Omental fat pad (tissue), 3 donors: ENCODE measurements at regions not wholly inside any gene's neighbourhood (a gene's known extent, or its start where the extent isn't known, plus 50 kb on each side); places are given as distances from the start of the nearest gene placed in this dataset.
"Not testable (repeated sequence)": the region's sequence is repeated elsewhere in the genome, so short reads cannot be mapped to it uniquely, and the experiment has no call there.

Source experiments
- ATAC-seq: fragments of 150-250 bp; one replicate; pipeline ENCODE4 v1.9.1; 2016; ENCODE audit warnings: mild to moderate bottlenecking, moderate library complexity; ENCODE audit not compliant: low FRiP score
- DNase-seq: peaks from one replicate; pipeline ENCODE4 v3.0.0-alpha.2; 2019; ENCODE audit warnings: low spot score
- TF ChIP-seq, protein P1 (sequence below), 3 donors: fragments of 450-650 bp; IDR thresholded peaks; one replicate each; pipeline ENCODE4 v1.5.1; 2016 to 2017; ENCODE audit warnings: antibody characterized with exemption in 3 of 3, mild to moderate bottlenecking in 3 of 3, moderate library complexity in 2 of 3

DNA sequence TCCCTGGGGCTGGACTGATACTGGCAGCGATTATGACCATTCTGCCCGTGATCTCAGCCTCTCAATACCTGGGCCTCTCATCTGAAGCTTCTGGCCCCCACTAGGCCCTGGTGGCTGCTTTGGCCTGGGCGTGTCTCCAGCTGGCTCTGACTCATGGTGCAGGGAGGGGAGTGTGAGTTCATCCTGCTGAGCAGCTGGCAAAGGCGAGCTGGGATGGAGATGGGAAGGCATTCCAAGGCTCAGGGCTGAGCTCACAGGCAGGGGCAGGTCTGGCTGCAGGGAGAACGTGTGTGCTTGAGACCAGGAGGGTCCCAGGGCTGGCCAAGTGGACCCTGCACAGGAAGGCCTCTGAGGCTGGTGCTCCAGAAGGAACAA lies 221.8 kb downstream of the TMEM121 start:
- ATAC-seq (peak; percentile 87), DNase-seq (peak; percentile 23)
- TF ChIP-seq, protein P1, sequence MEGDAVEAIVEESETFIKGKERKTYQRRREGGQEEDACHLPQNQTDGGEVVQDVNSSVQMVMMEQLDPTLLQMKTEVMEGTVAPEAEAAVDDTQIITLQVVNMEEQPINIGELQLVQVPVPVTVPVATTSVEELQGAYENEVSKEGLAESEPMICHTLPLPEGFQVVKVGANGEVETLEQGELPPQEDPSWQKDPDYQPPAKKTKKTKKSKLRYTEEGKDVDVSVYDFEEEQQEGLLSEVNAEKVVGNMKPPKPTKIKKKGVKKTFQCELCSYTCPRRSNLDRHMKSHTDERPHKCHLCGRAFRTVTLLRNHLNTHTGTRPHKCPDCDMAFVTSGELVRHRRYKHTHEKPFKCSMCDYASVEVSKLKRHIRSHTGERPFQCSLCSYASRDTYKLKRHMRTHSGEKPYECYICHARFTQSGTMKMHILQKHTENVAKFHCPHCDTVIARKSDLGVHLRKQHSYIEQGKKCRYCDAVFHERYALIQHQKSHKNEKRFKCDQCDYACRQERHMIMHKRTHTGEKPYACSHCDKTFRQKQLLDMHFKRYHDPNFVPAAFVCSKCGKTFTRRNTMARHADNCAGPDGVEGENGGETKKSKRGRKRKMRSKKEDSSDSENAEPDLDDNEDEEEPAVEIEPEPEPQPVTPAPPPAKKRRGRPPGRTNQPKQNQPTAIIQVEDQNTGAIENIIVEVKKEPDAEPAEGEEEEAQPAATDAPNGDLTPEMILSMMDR (IDR thresholded peaks at IDR 0.05) = no peak

DNA sequence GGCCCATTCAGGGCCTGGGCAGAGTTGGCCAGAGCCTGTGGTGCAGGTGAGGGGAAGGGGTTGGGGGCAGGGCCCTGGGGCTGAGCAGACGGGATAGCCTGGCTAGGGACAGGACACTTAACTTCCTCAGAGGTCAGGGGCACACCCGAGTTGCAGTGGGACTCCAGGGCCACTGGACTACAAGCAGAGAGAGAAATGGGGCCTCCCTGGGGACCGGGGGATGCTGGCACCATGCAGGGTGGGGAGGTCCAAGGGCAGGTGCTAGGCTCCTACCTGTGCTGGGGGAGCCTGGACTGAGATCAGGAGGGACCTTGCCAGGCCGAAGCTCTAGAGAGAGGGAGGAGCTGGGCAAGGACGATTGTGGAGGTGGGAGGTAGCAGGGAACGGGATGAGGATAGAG lies 222.3 kb downstream of the TMEM121 start:
- not testable (repeated sequence) for ATAC-seq, DNase-seq

DNA sequence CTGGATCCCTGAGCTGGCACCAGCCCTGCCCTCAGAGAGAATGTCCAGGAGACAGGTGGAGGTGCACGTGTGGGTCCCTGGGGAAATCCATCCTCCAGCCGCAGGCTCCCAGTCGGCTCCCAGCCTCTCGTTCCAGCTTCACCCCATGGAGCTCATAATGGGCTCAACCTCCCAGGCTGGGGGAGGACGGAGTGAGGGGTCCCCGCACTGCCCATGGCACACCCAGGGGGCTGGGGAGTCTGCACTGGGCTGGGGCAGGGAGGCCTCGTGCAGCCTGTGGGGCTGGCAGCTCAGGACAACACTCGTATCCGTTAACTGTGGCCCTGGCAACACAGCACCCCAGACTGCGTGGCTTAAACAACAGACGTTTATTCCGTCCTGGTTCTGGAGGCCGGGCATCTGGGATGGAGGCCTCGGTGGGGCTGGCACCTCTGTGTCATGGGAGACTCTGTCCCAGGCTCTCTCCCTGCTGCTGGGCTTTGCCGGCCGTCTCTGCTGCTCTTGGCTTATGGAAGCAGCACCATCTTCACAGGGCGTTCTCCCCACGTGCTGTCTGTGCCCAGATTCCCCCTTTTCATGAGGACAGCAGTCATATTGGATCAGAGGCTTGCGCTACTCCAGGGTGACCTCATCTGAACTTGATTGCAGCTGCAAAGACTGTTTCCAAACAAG lies 223.6 kb downstream of the TMEM121 start:
- not testable (repeated sequence) for DNase-seq, ATAC-seq

DNA sequence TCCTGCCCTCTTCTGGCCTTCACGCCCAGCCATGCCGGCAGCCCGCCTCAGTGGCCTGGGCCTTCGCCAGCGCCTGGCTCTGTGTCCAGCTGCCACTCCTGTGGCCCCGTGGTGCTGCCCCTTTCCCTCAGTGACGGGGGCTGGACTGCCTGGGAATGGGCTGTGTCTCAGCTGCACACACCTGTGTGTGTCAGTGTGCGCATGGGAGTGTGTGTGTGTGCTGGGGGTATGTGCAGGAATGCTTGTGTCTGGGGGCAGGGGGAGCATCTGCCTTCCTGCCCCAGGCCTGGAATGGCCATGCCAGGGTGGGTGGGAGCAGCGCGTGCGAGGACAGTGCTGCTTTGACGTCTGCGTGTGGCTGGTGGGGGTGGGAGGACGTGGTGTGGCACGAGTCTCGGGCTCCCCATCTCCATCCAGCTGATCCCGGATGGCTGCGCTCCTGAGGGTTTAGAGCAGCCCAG lies 224.9 kb downstream of the TMEM121 start:
- ATAC-seq, DNase-seq: not testable (repeated sequence)

DNA sequence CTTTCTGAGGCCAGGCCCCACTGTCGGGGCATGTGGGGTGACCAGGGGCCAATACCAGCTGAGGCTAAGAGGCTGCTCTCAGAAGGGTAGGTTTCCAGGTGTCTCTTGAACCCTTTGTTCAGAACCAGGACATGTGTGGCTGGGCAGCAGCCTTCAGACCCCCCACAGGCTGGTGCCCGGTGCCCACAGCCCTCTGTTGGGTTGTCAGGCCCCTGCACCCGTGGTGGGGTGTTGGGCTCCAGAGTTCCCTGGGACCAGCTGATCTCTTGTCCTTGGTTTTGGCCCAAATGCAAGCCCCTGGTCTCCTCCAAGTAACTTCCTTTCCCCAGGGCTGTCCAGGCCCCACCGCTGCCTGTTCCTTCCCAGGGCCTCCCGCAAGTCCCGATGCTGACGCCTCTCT lies 226.0 kb downstream of the TMEM121 start:
- not testable (repeated sequence) for ATAC-seq, DNase-seq

DNA sequence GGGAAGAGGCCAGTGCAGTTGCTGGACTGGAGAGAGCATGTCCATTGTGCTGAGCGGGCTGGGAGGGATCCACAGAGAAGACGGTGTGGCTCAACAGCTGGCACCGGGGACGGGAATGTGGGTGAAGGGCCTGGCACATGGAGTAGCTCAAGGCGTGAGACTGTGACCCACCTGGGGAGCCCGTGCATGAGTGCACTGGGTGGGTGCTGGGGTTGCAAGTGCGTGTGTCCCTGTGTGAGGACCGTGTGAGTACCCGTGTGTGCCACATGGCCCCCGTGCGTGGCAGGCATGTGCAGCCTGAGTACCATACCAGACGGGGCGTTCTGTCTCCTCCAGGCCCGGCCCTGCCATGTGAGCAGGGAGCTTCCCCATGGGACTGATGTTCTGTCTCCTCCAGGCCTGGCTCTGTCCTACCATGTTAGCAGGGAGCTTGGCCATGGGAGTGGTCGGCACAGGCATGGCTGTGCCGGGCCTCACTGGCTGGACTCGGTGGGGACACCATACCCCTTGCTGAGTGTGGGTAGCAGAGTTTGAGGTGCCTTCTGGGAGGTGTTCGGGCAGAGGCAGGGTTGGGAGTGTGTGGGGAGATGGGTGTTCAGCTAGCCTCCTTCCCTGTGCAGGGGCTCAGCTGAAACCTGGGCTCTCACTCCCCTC lies 234.4 kb downstream of the TMEM121 start:
- peak; percentile 24 for ATAC-seq

DNA sequence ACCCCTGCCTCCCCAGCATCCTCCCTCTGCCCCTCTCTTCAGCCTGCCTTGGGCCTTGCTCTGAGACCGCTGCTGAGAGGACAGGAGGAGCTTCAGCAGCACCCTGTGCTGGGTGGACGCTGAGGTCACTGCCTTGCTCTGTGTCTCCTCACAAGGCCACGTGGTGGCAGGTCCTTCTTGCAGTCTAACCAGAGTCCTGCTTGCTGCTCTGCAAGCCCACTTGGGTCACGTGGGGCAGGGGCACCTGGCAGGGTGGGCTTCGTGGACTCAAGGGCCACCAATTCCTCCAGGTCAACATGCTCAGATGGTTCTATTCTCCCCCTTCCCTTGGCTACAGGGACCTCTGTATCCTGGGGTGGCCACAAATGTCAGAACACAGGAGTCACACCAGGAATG lies 235.0 kb downstream of the TMEM121 start:
- not testable (repeated sequence) for ATAC-seq, DNase-seq

More for the DNA sequence above, 234.4 kb downstream of the TMEM121 start:
- TF ChIP-seq, protein P1 (IDR thresholded peaks at IDR 0.05) = no peak
- no peak for DNase-seq

DNA sequence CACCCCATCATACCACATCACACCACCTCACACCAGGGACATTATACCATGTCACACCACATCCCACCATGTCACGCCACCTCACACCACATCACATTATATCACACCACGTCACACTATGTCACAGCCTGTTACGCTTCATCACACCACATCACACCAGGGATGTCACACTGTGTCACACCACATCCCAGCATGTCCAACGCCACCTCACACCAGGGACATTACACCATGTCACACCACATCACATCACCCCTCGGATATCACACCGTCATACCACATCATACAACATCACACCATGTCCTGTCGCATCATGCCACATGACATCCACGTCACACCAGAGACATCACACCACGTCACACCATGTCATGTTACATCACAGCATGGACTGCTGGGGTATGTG lies 235.5 kb downstream of the TMEM121 start:
- TF ChIP-seq, protein P1 (IDR thresholded peaks at IDR 0.05) = no peak
- ATAC-seq (no peak), DNase-seq (no peak)

DNA sequence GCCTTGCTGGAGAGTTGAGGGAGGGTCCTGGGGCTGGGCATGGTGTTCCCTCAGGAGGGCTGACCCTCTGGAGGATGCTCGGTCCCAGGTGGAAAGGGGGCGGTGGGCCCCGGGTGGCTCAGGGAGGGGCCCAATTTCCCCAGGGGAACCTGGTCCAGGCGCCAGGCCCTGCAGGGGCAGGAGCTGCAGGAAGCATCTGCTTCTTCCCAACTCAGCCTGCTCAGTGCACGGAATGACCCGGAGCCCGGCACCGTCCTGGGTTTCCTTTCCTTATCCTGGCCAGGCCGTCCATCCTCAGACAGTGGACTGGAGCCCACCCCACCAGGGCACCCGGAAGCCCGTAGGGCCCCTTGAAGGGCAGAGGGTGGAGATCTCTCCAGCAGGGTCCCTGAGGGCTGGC lies 235.9 kb downstream of the TMEM121 start:
- peak; percentile 32 for ATAC-seq
- DNase-seq = not testable (repeated sequence)

DNA sequence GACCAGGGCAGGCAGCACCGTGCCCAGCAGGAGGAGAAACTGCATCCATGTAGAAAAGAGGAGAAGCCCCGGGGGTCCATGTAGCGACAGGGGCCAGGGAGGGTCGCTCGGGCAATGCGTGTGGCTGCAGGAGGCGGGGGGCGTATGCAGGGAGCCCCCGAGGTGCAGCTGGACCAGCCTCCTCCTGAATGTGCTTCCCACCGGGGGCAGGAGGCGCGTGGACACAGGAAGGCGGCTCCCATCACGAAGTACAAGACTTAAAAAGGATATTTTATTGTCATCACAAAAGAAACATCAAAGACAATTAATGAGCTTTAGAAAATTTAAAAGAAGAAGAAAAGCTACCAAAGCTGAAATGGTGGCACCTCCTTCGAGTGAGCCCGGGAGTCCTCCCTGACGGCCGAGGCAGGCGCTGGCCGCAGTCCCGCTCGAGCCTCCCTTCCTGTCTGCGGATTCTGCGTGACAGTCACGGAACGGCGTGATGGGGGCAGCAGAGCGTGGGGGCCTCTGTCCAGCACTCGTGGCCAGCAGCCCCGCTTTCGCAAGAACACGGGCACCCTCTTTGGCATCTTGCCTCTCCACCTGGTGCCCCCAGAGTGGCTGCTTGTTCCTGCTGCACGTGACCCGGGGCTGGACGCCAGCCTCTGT lies 238.0 kb downstream of the TMEM121 start:
- DNase-seq, ATAC-seq: not testable (repeated sequence)

DNA sequence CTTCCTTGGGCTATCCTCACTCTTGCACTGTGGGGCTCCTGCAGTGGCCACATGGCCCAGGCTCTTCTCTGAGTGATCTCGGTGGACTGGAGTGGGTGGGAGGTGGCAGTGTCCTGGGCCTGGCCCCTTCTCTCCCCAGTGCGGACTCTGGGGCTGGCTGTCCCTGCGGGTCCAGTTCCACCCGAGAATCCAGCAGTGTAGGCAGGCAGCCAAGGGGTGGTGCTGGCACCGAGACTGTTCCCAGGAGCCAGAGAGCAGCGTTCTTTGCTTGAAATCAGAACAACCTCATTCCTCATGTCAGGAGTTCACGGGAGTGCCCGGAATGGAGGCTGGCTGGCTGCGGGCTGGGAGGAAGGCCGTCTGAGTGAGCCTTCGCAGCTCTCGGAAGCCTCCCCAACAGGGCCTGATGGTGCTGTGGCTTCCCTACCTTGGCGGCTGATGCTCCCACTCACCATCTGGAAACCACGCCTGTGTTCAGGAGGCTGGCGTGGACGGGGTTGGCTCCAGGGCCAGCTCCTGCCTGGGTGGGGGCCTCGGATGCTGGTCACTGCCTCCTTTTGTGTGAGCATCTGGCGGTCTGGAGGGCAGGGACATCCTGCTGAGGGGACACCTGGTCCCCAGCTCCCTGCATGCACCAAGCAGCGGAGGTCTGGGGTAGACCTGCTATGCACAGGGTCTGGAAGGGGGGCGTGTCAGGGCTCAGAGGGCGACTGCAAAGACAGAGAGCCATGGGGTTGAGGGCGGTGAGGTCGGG lies 238.9 kb downstream of the TMEM121 start:
- not testable (repeated sequence) for ATAC-seq, DNase-seq
